Endodermal cell (in vitro differentiated cells): ENCODE measurements at regions not wholly inside any gene's neighbourhood (a gene's known extent, or its start where the extent isn't known, plus 50 kb on each side); places are given as distances from the start of the nearest gene placed in this dataset.
A peak's percentile ranks its signal among the peaks of the same experiment; 100 is the strongest.

Experiments
- DNase-seq: peaks from one replicate; pipeline ENCODE4 v3.0.0-alpha.2; 2017
- H3K27ac ChIP-seq: 2 replicates; pipeline ENCODE4 v1.5.1; 2013; ENCODE audit warnings: mild to moderate bottlenecking, low read depth, low read length, moderate library complexity
- H3K27me3 ChIP-seq: 2 replicates; pipeline ENCODE4 v1.6.1; 2013; ENCODE audit warnings: mild to moderate bottlenecking, low read length, moderate library complexity; ENCODE audit not compliant: insufficient read depth, control insufficient read depth, poor library complexity, severe bottlenecking
- H3K36me3 ChIP-seq: 2 replicates; pipeline ENCODE4 v1.7.0; 2013; ENCODE audit warnings: mild to moderate bottlenecking, low read length, moderate library complexity; ENCODE audit not compliant: control insufficient read depth, insufficient read depth
- H3K4me1 ChIP-seq: one replicate; pipeline ENCODE4 v1.7.0; 2013; ENCODE audit warnings: low read length; ENCODE audit not compliant: control insufficient read depth, insufficient read depth
- H3K4me3 ChIP-seq: 2 replicates; pipeline ENCODE4 v1.5.1; 2013; ENCODE audit warnings: mild to moderate bottlenecking, low read length, moderate library complexity
- H3K9ac ChIP-seq: 2 replicates; pipeline ENCODE4 v1.6.1; 2013; ENCODE audit warnings: mild to moderate bottlenecking, low read length, moderate library complexity; ENCODE audit not compliant: poor library complexity, severe bottlenecking; ENCODE audit errors: extremely low read depth
- H3K9me3 ChIP-seq: 2 replicates; pipeline ENCODE4 v1.6.1; 2013; ENCODE audit warnings: mild to moderate bottlenecking, low read length, moderate library complexity; ENCODE audit not compliant: control insufficient read depth
- H3K27ac Mint-ChIP-seq: 2 replicates; pipeline ENCODE4 v1.8.0; 2020; ENCODE audit warnings: mixed read lengths
- H3K27me3 Mint-ChIP-seq: 2 replicates; pipeline ENCODE4 v1.8.0; 2021; ENCODE audit warnings: mild to moderate bottlenecking, mixed read lengths; ENCODE audit not compliant: insufficient read depth
- H3K36me3 Mint-ChIP-seq: 2 replicates; pipeline ENCODE4 v1.8.0; 2020; ENCODE audit warnings: low read depth, mixed read lengths
- H3K4me1 Mint-ChIP-seq: 2 replicates; pipeline ENCODE4 v1.8.0; 2020; ENCODE audit warnings: mixed read lengths
- H3K4me3 Mint-ChIP-seq: 2 replicates; pipeline ENCODE4 v1.8.0; 2020; ENCODE audit warnings: mild to moderate bottlenecking, moderate library complexity, mixed read lengths
- H3K9me3 Mint-ChIP-seq: 2 replicates; pipeline ENCODE4 v1.8.0; 2020; ENCODE audit warnings: mild to moderate bottlenecking, mixed read lengths
- WGBS, 2 experiments: methylation state at CpG; one replicate each; pipeline versions ENCODE4 v1.1.5 to v1.1.7; 2013; ENCODE audit warnings: missing lambda C conversion rate in 2 of 2, mixed read lengths in 1 of 2; ENCODE audit not compliant: insufficient coverage in 1 of 2, insufficient read length in 1 of 2; 5-methylcytosine and 5-hydroxymethylcytosine counted together
- TF ChIP-seq, protein P1 (sequence below): fragments of 200-600 bp; sonication (generic); conservative IDR thresholded peaks from 2 replicates; pipeline ENCODE4 v1.5.0; 2021; ENCODE audit warnings: antibody characterized with exemption, mild to moderate bottlenecking

DNA sequence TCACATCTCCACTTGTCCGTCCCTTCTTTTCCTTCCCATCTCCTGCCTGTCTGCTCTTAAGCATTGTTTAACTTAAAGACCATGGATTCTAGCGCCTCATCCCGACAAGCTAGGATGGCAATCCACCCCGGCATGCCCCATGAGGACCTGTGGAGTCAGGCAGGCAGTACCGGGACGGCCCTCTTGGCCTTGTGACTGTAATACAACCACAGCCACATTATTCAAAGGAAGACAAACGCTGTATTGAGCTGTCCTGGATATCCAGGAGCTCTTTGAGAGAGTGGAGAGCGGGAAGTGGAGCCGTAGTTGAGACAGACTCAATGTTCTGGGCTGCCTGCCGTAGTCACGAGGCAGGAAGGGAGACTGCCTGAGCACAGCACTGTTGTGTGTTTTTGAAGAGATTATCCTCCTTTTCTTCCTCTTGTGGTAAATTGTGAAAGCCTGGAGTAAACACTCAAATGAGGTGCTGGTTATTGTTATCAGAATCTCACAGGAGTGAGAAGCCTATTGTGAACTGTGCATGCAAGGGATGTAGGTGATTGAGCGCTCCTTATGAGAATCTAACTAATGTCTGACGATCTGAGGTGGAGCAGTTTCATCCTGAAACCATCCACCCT lies 929.8 kb upstream of the CNTNAP5 start:
- H3K27ac ChIP-seq, result no peak overlapping the region
- DNase-seq, result no peak
- Mint-ChIP-seq H3K9me3 (peaks cover 19% of the 10 kb centered on the region), H3K4me1 (peaks cover 8% of the 10 kb centered on the region), H3K27ac (no peak overlapping the region), H3K4me3 (no peak overlapping the region), H3K27me3 (no peaks in the 10 kb centered on the region), H3K36me3 (peaks cover 4% of the 10 kb centered on the region)
- TF ChIP-seq, protein P1, sequence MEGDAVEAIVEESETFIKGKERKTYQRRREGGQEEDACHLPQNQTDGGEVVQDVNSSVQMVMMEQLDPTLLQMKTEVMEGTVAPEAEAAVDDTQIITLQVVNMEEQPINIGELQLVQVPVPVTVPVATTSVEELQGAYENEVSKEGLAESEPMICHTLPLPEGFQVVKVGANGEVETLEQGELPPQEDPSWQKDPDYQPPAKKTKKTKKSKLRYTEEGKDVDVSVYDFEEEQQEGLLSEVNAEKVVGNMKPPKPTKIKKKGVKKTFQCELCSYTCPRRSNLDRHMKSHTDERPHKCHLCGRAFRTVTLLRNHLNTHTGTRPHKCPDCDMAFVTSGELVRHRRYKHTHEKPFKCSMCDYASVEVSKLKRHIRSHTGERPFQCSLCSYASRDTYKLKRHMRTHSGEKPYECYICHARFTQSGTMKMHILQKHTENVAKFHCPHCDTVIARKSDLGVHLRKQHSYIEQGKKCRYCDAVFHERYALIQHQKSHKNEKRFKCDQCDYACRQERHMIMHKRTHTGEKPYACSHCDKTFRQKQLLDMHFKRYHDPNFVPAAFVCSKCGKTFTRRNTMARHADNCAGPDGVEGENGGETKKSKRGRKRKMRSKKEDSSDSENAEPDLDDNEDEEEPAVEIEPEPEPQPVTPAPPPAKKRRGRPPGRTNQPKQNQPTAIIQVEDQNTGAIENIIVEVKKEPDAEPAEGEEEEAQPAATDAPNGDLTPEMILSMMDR, result no peak
- no peaks in the 10 kb centered on the region for H3K36me3 ChIP-seq
- H3K9me3 ChIP-seq, result peaks cover 15% of the 10 kb centered on the region
- H3K4me3 ChIP-seq, result peak overlapping the region; percentile 45
- H3K27me3 ChIP-seq, result no peaks in the 10 kb centered on the region
- peaks cover 7% of the 10 kb centered on the region for H3K4me1 ChIP-seq
- H3K9ac ChIP-seq, result no peak overlapping the region
- 93 to 94% methylated on average over 3 to 13 of the region's 13 CpGs for WGBS, 2 experiments

DNA sequence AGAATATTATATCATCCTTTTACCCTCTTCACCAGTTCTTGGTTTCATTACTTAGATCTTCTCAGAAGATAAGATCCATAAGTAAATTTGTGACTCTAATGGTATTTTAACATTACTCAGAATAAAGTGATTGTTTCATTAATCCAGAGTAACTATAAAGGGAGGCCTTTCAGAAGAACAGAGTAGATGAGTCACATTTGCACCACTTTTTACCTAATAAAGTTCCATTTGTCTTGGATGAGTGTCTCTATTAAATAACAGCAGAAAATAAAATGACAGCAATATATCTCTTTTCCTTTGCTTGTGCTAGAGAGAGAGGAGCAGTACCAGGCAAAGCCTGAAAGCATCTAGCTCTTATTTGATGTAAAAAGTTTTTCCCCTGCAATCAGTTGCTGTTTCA lies 926.5 kb upstream of the CNTNAP5 start:
- DNase-seq, result no peak
- H3K9ac ChIP-seq, result no peak overlapping the region
- Mint-ChIP-seq H3K4me1 (peaks cover 16% of the 10 kb centered on the region), H3K27me3 (no peaks in the 10 kb centered on the region), H3K36me3 (peaks cover 4% of the 10 kb centered on the region), H3K9me3 (peaks cover 19% of the 10 kb centered on the region), H3K4me3 (no peak overlapping the region), H3K27ac (no peak overlapping the region)
- peaks cover 9% of the 10 kb centered on the region for H3K4me1 ChIP-seq
- no peaks in the 10 kb centered on the region for H3K27me3 ChIP-seq
- TF ChIP-seq, protein P1, result no peak
- no peak overlapping the region for H3K27ac ChIP-seq
- no peak overlapping the region for H3K4me3 ChIP-seq
- peaks cover 15% of the 10 kb centered on the region for H3K9me3 ChIP-seq
- H3K36me3 ChIP-seq, result no peaks in the 10 kb centered on the region

DNA sequence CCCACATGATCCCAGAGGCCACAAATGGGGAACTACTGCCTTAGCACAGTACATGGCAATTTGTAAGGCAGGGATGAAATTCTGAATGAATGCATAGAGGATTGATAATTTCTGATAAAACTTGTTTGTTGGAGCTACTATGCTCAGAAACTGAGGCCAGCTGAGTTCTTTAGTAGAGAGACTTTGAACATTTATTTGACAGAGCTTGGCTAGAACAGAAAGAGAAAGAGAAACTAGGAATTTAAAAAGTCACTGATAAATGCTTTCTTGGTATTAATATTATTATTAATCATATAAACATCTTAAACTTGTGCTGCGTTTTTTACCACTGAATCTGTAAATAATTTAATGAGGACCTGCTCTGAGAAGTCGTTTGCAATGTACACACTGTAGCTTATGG lies 923.7 kb upstream of the CNTNAP5 start:
- peaks cover 3% of the 10 kb centered on the region for H3K4me1 ChIP-seq
- TF ChIP-seq, protein P1, result no peak
- no peak for DNase-seq
- H3K9me3 ChIP-seq, result no peaks in the 10 kb centered on the region
- no peak overlapping the region for H3K4me3 ChIP-seq
- Mint-ChIP-seq H3K4me3 (no peak overlapping the region), H3K27me3 (no peaks in the 10 kb centered on the region), H3K4me1 (peaks cover 17% of the 10 kb centered on the region), H3K36me3 (no peaks in the 10 kb centered on the region), H3K9me3 (no peaks in the 10 kb centered on the region), H3K27ac (no peak overlapping the region)
- no peak overlapping the region for H3K27ac ChIP-seq
- WGBS, 2 experiments, result 75 to 100% methylated on average over 1 to 2 of the region's 2 CpGs
- no peak overlapping the region for H3K9ac ChIP-seq
- H3K36me3 ChIP-seq, result no peaks in the 10 kb centered on the region
- no peaks in the 10 kb centered on the region for H3K27me3 ChIP-seq
